ENCODE measurements at regions not wholly inside any gene's neighbourhood (a gene's known extent, or its start where the extent isn't known, plus 50 kb on each side); places are given as distances from the start of the nearest gene placed in this dataset.
"Not testable (repeated sequence)": the region's sequence is repeated elsewhere in the genome, so short reads cannot be mapped to it uniquely, and the experiment has no call there.

GRCh38 chr14:85180876-85181275 is 349.1 kb upstream of the FLRT2 start:
- H3K4me1 ChIP-seq = no peaks in the 10 kb centered on the region

DNA sequence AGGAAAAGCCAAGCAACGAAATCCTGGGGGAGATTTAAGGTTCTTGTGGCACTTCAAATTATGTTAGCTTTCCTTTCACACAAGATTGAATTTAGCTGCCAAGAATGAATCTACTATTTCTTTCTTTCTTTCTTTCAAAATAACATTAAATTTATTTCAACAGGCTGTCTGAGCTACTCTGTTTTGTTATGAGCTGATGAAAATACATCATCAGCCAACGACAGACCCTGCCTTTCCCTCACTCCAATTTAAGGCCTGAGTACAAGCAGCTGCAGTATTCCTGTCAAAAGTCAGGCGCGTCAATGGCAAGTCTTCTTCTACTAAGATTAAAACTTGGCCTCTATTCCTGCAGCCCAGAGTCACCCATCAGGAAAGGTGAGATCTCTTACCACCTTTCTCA is 347.7 kb upstream of the FLRT2 start:
- Histone ChIP-seq H3K27ac (no peak overlapping the region), H3K27me3 (no peaks in the 10 kb centered on the region), H3K4me3 (no peak overlapping the region), H3K9me3 (peaks cover 0 to 6% (median 0%) of the 10 kb centered on the region in 4 donors), H3K4me1 (no peaks in the 10 kb centered on the region), H3K36me3 (no peaks in the 10 kb centered on the region)
- ATAC-seq (ENCODE audit: low FRiP score in 2 of 2) (no peak), DNase-seq (no peak)
- 73% methylated on average over 4 of the region's 4 CpGs for WGBS, 2 donors
- TF ChIP-seq POLR2A (IDR thresholded peaks at IDR 0.05) (no peak), POLR2AphosphoS5 (IDR thresholded peaks at IDR 0.05) (no peak), EP300 (IDR thresholded peaks at IDR 0.05) (no peak)
- TF ChIP-seq, protein P1, sequence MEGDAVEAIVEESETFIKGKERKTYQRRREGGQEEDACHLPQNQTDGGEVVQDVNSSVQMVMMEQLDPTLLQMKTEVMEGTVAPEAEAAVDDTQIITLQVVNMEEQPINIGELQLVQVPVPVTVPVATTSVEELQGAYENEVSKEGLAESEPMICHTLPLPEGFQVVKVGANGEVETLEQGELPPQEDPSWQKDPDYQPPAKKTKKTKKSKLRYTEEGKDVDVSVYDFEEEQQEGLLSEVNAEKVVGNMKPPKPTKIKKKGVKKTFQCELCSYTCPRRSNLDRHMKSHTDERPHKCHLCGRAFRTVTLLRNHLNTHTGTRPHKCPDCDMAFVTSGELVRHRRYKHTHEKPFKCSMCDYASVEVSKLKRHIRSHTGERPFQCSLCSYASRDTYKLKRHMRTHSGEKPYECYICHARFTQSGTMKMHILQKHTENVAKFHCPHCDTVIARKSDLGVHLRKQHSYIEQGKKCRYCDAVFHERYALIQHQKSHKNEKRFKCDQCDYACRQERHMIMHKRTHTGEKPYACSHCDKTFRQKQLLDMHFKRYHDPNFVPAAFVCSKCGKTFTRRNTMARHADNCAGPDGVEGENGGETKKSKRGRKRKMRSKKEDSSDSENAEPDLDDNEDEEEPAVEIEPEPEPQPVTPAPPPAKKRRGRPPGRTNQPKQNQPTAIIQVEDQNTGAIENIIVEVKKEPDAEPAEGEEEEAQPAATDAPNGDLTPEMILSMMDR (IDR thresholded peaks at IDR 0.05) = no peak

More at GRCh38 chr14:85180876-85181275, 349.1 kb upstream of the FLRT2 start:
- DNase-seq (no peak), ATAC-seq (ENCODE audit: low FRiP score in 2 of 2) (no peak)
- Histone ChIP-seq H3K9me3 (peaks cover 0 to 6% (median 0%) of the 10 kb centered on the region in 4 donors), H3K27ac (no peak overlapping the region), H3K4me3 (no peak overlapping the region), H3K27me3 (no peaks in the 10 kb centered on the region), H3K36me3 (no peaks in the 10 kb centered on the region)
- TF ChIP-seq EP300 (IDR thresholded peaks at IDR 0.05) = no peak
- TF ChIP-seq, protein P1 (IDR thresholded peaks at IDR 0.05) = no peak
- no peak for TF ChIP-seq POLR2A (IDR thresholded peaks at IDR 0.05)
- TF ChIP-seq POLR2AphosphoS5 (IDR thresholded peaks at IDR 0.05) = no peak
- WGBS, 2 donors = 72 to 83% methylated on average over 1 of the region's 1 CpG

DNA sequence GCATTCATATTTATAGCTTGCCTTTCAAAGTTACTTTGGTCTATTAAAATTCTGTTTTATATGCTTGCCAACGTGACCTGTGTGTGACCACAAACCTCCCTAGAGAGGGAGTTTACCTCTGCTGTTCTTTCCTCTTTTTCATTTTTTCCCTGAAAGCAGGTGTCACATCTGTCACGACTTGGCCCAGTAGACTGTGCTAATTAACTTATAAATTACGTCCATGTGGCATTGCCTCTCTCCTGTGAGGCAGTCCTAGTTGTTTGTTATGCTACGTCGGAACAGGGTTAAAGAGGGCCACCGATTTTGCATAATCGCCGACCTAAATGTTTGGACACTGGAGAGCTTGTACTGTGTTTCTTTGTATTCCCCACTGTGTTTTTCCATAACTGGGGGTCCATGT is 343.9 kb upstream of the FLRT2 start:
- H3K27ac ChIP-seq = no peak overlapping the region
- DNase-seq (no peak), ATAC-seq (ENCODE audit: low FRiP score in 2 of 2) (no peak)
- TF ChIP-seq POLR2AphosphoS5 (IDR thresholded peaks at IDR 0.05) = no peak
- no peak for TF ChIP-seq POLR2A (IDR thresholded peaks at IDR 0.05)
- TF ChIP-seq EP300 (IDR thresholded peaks at IDR 0.05) = no peak
- TF ChIP-seq, protein P1 (IDR thresholded peaks at IDR 0.05) = no peak
- H3K4me3 ChIP-seq = no peak overlapping the region
- 81 to 92% methylated on average over 8 of the region's 8 CpGs for WGBS, 2 donors
- H3K36me3 ChIP-seq = no peaks in the 10 kb centered on the region
- no peaks in the 10 kb centered on the region for H3K27me3 ChIP-seq
- no peaks in the 10 kb centered on the region for H3K4me1 ChIP-seq
- no peaks in the 10 kb centered on the region for H3K9me3 ChIP-seq

DNA sequence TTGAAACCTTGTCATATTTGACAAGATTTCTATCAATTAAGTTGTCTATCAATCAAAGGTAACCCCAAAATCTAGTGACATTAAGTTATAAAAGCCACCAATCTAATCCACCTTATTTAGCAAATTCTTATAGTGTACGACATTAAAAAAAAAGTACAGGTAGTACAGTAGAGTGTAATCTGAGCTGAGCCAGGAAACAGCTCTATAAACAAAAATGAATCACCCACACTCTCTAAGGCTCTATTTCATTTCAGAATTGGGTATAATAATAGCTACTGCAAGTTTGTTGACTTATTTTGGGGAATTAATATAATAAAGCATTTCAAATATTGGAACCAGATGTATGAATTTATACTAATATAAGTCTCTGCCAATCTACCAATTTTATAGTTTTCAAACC is 342.4 kb upstream of the FLRT2 start:
- Histone ChIP-seq H3K9me3 (no peaks in the 10 kb centered on the region), H3K36me3 (no peaks in the 10 kb centered on the region), H3K27ac (no peak overlapping the region), H3K4me3 (no peak overlapping the region), H3K4me1 (no peaks in the 10 kb centered on the region), H3K27me3 (no peaks in the 10 kb centered on the region)
- TF ChIP-seq, protein P1 (IDR thresholded peaks at IDR 0.05) = no peak
- no peak for TF ChIP-seq EP300 (IDR thresholded peaks at IDR 0.05)
- TF ChIP-seq POLR2AphosphoS5 (IDR thresholded peaks at IDR 0.05) = no peak
- no peak for TF ChIP-seq POLR2A (IDR thresholded peaks at IDR 0.05)
- WGBS, 2 donors = 44 to 65% methylated on average over 1 of the region's 1 CpG
- ATAC-seq (ENCODE audit: low FRiP score in 2 of 2) (no peak), DNase-seq (no peak)

DNA sequence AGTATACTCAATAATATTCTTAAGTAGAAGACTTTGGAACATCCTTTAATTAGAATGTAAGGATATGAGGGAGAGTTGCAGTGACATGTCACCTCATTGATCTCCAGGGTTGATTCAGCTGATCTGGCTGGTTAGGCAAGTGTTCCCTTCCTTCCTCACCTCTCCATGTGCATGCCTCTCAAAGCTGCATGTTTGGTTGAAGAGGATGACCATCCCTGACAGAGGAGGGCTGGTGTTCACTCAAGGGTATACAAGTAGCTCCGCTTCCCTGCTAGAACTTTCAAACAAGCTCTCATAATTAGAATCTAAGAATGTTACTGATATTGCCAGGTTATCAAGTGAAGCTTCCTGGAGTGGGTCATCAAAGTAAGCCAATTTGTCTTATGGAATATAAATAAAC is 341.1 kb upstream of the FLRT2 start:
- no peak for DNase-seq
- no peak for ATAC-seq (ENCODE audit: low FRiP score in 2 of 2)
- H3K4me3 ChIP-seq = no peak overlapping the region
- no peaks in the 10 kb centered on the region for H3K36me3 ChIP-seq
- no peak for TF ChIP-seq POLR2A (IDR thresholded peaks at IDR 0.05)
- TF ChIP-seq, protein P1 (IDR thresholded peaks at IDR 0.05) = no peak
- TF ChIP-seq POLR2AphosphoS5 (IDR thresholded peaks at IDR 0.05) = no peak
- no peak for TF ChIP-seq EP300 (IDR thresholded peaks at IDR 0.05)
- no peaks in the 10 kb centered on the region for H3K27me3 ChIP-seq
- WGBS, 2 donors = 79 to 100% methylated on average over 1 of the region's 1 CpG
- no peaks in the 10 kb centered on the region for H3K9me3 ChIP-seq
- H3K4me1 ChIP-seq = no peaks in the 10 kb centered on the region
- no peak overlapping the region for H3K27ac ChIP-seq

DNA sequence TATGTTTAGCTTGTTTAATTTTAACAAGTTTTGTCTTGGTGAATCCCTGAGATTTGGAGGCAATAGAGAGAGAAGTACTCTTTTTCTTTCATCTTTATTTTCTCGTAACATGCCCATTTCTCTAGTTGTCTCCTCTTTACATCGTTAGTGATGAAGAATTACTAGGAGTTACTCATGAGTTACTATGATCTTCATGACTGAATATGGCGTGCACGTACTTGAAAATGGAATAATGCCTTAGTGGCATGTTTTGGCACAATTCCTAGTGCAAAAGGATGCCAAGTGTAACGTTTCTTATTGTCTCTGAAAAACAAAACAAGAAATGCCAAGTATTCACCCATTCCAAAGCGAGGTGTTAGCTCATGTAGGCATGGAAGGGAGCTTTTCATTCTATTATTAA is 340.7 kb upstream of the FLRT2 start:
- H3K9me3 ChIP-seq; H3K27me3 ChIP-seq; H3K27ac ChIP-seq; DNase-seq; H3K36me3 ChIP-seq; H3K4me1 ChIP-seq; ATAC-seq (ENCODE audit: low FRiP score in 2 of 2); H3K4me3 ChIP-seq: not testable (repeated sequence)
- 76 to 79% methylated on average over 6 of the region's 6 CpGs for WGBS, 2 donors

Data from upper lobe of left lung (tissue), 6 donors.